H9 (cell line): ENCODE measurements at regions not wholly inside any gene's neighbourhood (a gene's known extent, or its start where the extent isn't known, plus 50 kb on each side); places are given as distances from the start of the nearest gene placed in this dataset.

Experiments used
- DNase-seq: peaks from one replicate; pipeline ENCODE4 v3.0.0-alpha.2; 2017
- H2AFZ ChIP-seq: one replicate; pipeline ENCODE4 v1.6.1; 2013; ENCODE audit warnings: mild to moderate bottlenecking, low read length, control low read depth, moderate library complexity
- H2AK5ac ChIP-seq: 2 replicates; pipeline ENCODE4 v1.6.1; 2013; ENCODE audit warnings: low read length, control low read depth, mixed read lengths; ENCODE audit not compliant: insufficient read length
- H2BK120ac ChIP-seq: one replicate; pipeline ENCODE4 v1.6.1; 2013; ENCODE audit warnings: low read depth, mild to moderate bottlenecking, low read length, control low read depth, inconsistent platforms; ENCODE audit not compliant: poor library complexity, severe bottlenecking
- H2BK12ac ChIP-seq: 2 replicates; pipeline ENCODE4 v1.6.1; 2013; ENCODE audit warnings: low read length, control low read depth, mixed read lengths, low read depth; ENCODE audit not compliant: insufficient read length
- H2BK15ac ChIP-seq: 2 replicates; pipeline ENCODE4 v1.6.1; 2013; ENCODE audit warnings: low read depth, low read length, control low read depth
- H2BK20ac ChIP-seq: one replicate; pipeline ENCODE4 v1.6.1; 2013; ENCODE audit warnings: low read depth, mild to moderate bottlenecking, low read length, control low read depth, inconsistent platforms; ENCODE audit not compliant: poor library complexity, severe bottlenecking
- H2BK5ac ChIP-seq: 2 replicates; pipeline ENCODE4 v1.6.1; 2013; ENCODE audit warnings: low read length, control low read depth, mixed read lengths; ENCODE audit not compliant: insufficient read length
- H3K14ac ChIP-seq: 2 replicates; pipeline ENCODE4 v1.6.1; 2013; ENCODE audit warnings: low read length, control low read depth; ENCODE audit not compliant: insufficient read depth
- H3K18ac ChIP-seq: 2 replicates; pipeline ENCODE4 v1.6.1; 2013; ENCODE audit warnings: low read depth, mild to moderate bottlenecking, mixed read lengths, low read length, control low read depth; ENCODE audit not compliant: insufficient read length
- H3K23ac ChIP-seq: 2 replicates; pipeline ENCODE4 v1.6.1; 2013; ENCODE audit warnings: low read length, control low read depth, mixed read lengths, low read depth; ENCODE audit not compliant: insufficient read length
- H3K23me2 ChIP-seq: 2 replicates; pipeline ENCODE4 v1.6.1; 2013; ENCODE audit warnings: low read depth, mild to moderate bottlenecking, mixed read lengths, low read length, control low read depth; ENCODE audit not compliant: insufficient read length, poor library complexity, severe bottlenecking
- H3K27ac ChIP-seq: 2 replicates; pipeline ENCODE4 v1.5.1; 2013; ENCODE audit warnings: low read length, control low read depth, mixed read lengths, low read depth; ENCODE audit not compliant: insufficient read length
- H3K27me3 ChIP-seq: 2 replicates; pipeline ENCODE4 v1.6.1; 2013; ENCODE audit warnings: low read length, control low read depth, inconsistent platforms; ENCODE audit not compliant: insufficient read depth
- H3K4ac ChIP-seq: 2 replicates; pipeline ENCODE4 v1.6.1; 2013; ENCODE audit warnings: low read depth, mild to moderate bottlenecking, control low read depth, inconsistent platforms, low read length, moderate library complexity
- H3K4me1 ChIP-seq: 2 replicates; pipeline ENCODE4 v1.6.1; 2013; ENCODE audit warnings: low read length, control low read depth, inconsistent platforms; ENCODE audit not compliant: insufficient read depth
- H3K4me2 ChIP-seq: 2 replicates; pipeline ENCODE4 v1.6.1; 2013; ENCODE audit warnings: low read length, control low read depth, mixed read lengths; ENCODE audit not compliant: insufficient read length, insufficient read depth
- H3K56ac ChIP-seq: 2 replicates; pipeline ENCODE4 v1.6.1; 2013; ENCODE audit warnings: low read depth, mild to moderate bottlenecking, mixed read lengths, low read length, control low read depth; ENCODE audit not compliant: insufficient read length
- H3K79me1 ChIP-seq: 2 replicates; pipeline ENCODE4 v1.6.1; 2013; ENCODE audit warnings: low read depth, mild to moderate bottlenecking, moderate library complexity, low read length, control low read depth, inconsistent platforms; ENCODE audit not compliant: insufficient read depth, poor library complexity, severe bottlenecking
- H3K79me2 ChIP-seq: 2 replicates; pipeline ENCODE4 v1.6.1; 2013; ENCODE audit warnings: low read length, control low read depth, inconsistent platforms; ENCODE audit not compliant: insufficient read depth
- H3K9ac ChIP-seq: 2 replicates; pipeline ENCODE4 v1.6.1; 2013; ENCODE audit warnings: low read length, control low read depth, mixed read lengths; ENCODE audit not compliant: insufficient read length; ENCODE audit errors: extremely low read depth
- H3K9me3 ChIP-seq: one replicate; pipeline ENCODE4 v1.6.1; 2013; ENCODE audit warnings: low read depth, low read length, inconsistent platforms; ENCODE audit not compliant: control insufficient read depth
- H3T11ph ChIP-seq: one replicate; pipeline ENCODE4 v1.6.1; 2013; ENCODE audit warnings: mild to moderate bottlenecking, low read length, control low read depth, inconsistent platforms
- H4K20me1 ChIP-seq: one replicate; pipeline ENCODE4 v1.6.1; 2013; ENCODE audit not compliant: control insufficient read depth, insufficient read length, insufficient read depth
- H4K5ac ChIP-seq: 2 replicates; pipeline ENCODE4 v1.6.1; 2013; ENCODE audit warnings: low read depth, mild to moderate bottlenecking, mixed read lengths, low read length, control low read depth; ENCODE audit not compliant: insufficient read length
- H4K8ac ChIP-seq: replicated peaks from 2 replicates; pipeline ENCODE4 v1.6.1; 2013; ENCODE audit warnings: low read length, control low read depth, mixed read lengths, low read depth; ENCODE audit not compliant: insufficient read length
- H4K91ac ChIP-seq: 2 replicates; pipeline ENCODE4 v1.6.1; 2013; ENCODE audit warnings: low read depth, mild to moderate bottlenecking, moderate library complexity, mixed read lengths, low read length, control low read depth; ENCODE audit not compliant: insufficient read length
- H3K27ac Mint-ChIP-seq, 3 experiments: 2 replicates in 2 of 3; 3 replicates in 1 of 3; pipeline ENCODE4 v1.8.0; 2020 to 2021; ENCODE audit warnings: mixed read lengths in 3 of 3, mild to moderate bottlenecking in 1 of 3, moderate library complexity in 1 of 3
- H3K27me3 Mint-ChIP-seq: 2 replicates; pipeline ENCODE4 v1.8.0; 2021; ENCODE audit warnings: low read depth, mild to moderate bottlenecking, moderate library complexity, mixed read lengths
- H3K36me3 Mint-ChIP-seq, 3 experiments: 2 replicates in 2 of 3; 3 replicates in 1 of 3; pipeline ENCODE4 v1.8.0; 2020 to 2021; ENCODE audit warnings: low read depth in 3 of 3, mixed read lengths in 3 of 3; ENCODE audit not compliant: insufficient read depth in 1 of 3
- H3K4me1 Mint-ChIP-seq, 2 experiments: 2 replicates each; pipeline ENCODE4 v1.8.0; 2020; ENCODE audit warnings: mixed read lengths in 2 of 2
- H3K4me3 Mint-ChIP-seq, 2 experiments: 2 replicates in 1 of 2; 3 replicates in 1 of 2; pipeline ENCODE4 v1.8.0; 2020 to 2021; ENCODE audit warnings: mild to moderate bottlenecking in 2 of 2, mixed read lengths in 2 of 2, moderate library complexity in 1 of 2
- H3K9me3 Mint-ChIP-seq, 2 experiments: 2 replicates in 1 of 2; 3 replicates in 1 of 2; pipeline ENCODE4 v1.8.0; 2020; ENCODE audit warnings: mild to moderate bottlenecking in 2 of 2, mixed read lengths in 2 of 2, moderate library complexity in 1 of 2
- CTCF ChIP-seq: fragments of 200-600 bp; sonication (generic); conservative IDR thresholded peaks from 3 replicates; pipeline ENCODE4 v1.8.0; 2021; ENCODE audit warnings: antibody characterized with exemption, mild to moderate bottlenecking
- WGBS: extraction: QIAGEN DNeasy Blood & Tissue Kit; methylation state at CpG from one replicate; pipeline ENCODE4 v1.1.7; 2013; ENCODE audit warnings: missing lambda C conversion rate, low lambda C conversion rate, mixed read lengths; ENCODE audit not compliant: insufficient read length; ENCODE audit errors: extremely low coverage; 5-methylcytosine and 5-hydroxymethylcytosine counted together

- H2BK120ac ChIP-seq: no peak overlapping the region
- no peaks in the 10 kb centered on the region; a peak in 1 of 7 replicates for H3K36me3 Mint-ChIP-seq
- no peak overlapping the region for H2BK12ac ChIP-seq
- TF ChIP-seq CTCF: no peak
- H3K56ac ChIP-seq: no peak overlapping the region
- no peak overlapping the region for H3K14ac ChIP-seq
- no peak overlapping the region for H3K18ac ChIP-seq
- no peak overlapping the region for H3K9ac ChIP-seq
- H2BK15ac ChIP-seq: no peak overlapping the region
- H3K23ac ChIP-seq: no peak overlapping the region
- no peaks in the 10 kb centered on the region for H3K9me3 ChIP-seq
- no peak overlapping the region for H4K5ac ChIP-seq
- no peak overlapping the region for H3K27ac Mint-ChIP-seq
- H3K4me3 Mint-ChIP-seq: no peak overlapping the region
- WGBS: no CpG with 5 or more reads among the region's 1 CpG
- no peaks in the 10 kb centered on the region for H3K79me2 ChIP-seq
- H2BK5ac ChIP-seq: no peak overlapping the region
- no peak overlapping the region for H4K91ac ChIP-seq
- no peaks in the 10 kb centered on the region; the same call in 1 of the 2 replicates for H3K27me3 Mint-ChIP-seq
- no peaks in the 10 kb centered on the region for H3K27me3 ChIP-seq
- no peak overlapping the region for H3K27ac ChIP-seq
- no peak overlapping the region for H3K4ac ChIP-seq
- H3K23me2 ChIP-seq: no peaks in the 10 kb centered on the region
- H4K20me1 ChIP-seq: no peaks in the 10 kb centered on the region
- no peak overlapping the region for H3T11ph ChIP-seq
- no peak for DNase-seq
- no peaks in the 10 kb centered on the region for H3K4me1 ChIP-seq
- H3K4me2 ChIP-seq: no peak overlapping the region
- no peaks in the 10 kb centered on the region for H3K79me1 ChIP-seq
- H4K8ac ChIP-seq: no peak overlapping the region
- H2BK20ac ChIP-seq: no peak overlapping the region
- H3K4me1 Mint-ChIP-seq: peaks cover 0 to 5% of the 10 kb centered on the region in 2 experiments; a peak in 2 of 4 replicates
- H3K9me3 Mint-ChIP-seq: no peaks in the 10 kb centered on the region
- H2AK5ac ChIP-seq: no peak overlapping the region
- H2AFZ ChIP-seq: no peak overlapping the region
Observed at GRCh38 chr15:39488961-39489360, 91.9 kb upstream of the THBS1 start.
